ENCODE measurements at regions not wholly inside any gene's neighbourhood (a gene's known extent, or its start where the extent isn't known, plus 50 kb on each side); places are given as distances from the start of the nearest gene placed in this dataset.

- ATAC-seq (ENCODE audit: low FRiP score) (no peak), DNase-seq (no peak)
- H3K27me3 ChIP-seq (ENCODE audit: control insufficient read depth in 1 of 2, insufficient read depth in 2 of 2, low read length in 1 of 2): no peaks in the 10 kb centered on the region
- intact Hi-C loops (cut with DNase I): no loop called here
- no peaks in the 10 kb centered on the region for H3K9me3 ChIP-seq (ENCODE audit: control insufficient read depth, low read length)
- H3K4me1 ChIP-seq (ENCODE audit: control insufficient read depth in 1 of 2, insufficient read depth in 2 of 2, low read length in 2 of 2): no peaks in the 10 kb centered on the region
- H3K4me3 ChIP-seq (ENCODE audit: low read length in 2 of 2): no peak overlapping the region
- no peak overlapping the region for H3K27ac ChIP-seq (ENCODE audit: low read depth in 1 of 2, low read length in 2 of 2)
- H3K36me3 ChIP-seq (ENCODE audit: control insufficient read depth in 1 of 2, insufficient read depth in 2 of 2, low read length in 1 of 2): no peaks in the 10 kb centered on the region
Measured at GRCh38 chr1:78420688-78421087, 70.1 kb upstream of the PTGFR start.

- Histone ChIP-seq H3K36me3 (ENCODE audit: control insufficient read depth in 1 of 2, insufficient read depth in 2 of 2, low read length in 1 of 2) (no peaks in the 10 kb centered on the region), H3K4me3 (ENCODE audit: low read length in 2 of 2) (no peak overlapping the region), H3K27me3 (ENCODE audit: control insufficient read depth in 1 of 2, insufficient read depth in 2 of 2, low read length in 1 of 2) (no peaks in the 10 kb centered on the region), H3K9me3 (ENCODE audit: control insufficient read depth, low read length) (no peaks in the 10 kb centered on the region), H3K4me1 (ENCODE audit: control insufficient read depth in 1 of 2, insufficient read depth in 2 of 2, low read length in 2 of 2) (no peaks in the 10 kb centered on the region), H3K27ac (ENCODE audit: low read depth in 1 of 2, low read length in 2 of 2) (no peak overlapping the region)
- WGBS, 2 donors: 78 to 81% methylated on average over 5 of the region's 5 CpGs
- ATAC-seq (ENCODE audit: low FRiP score) (no peak), DNase-seq (no peak)
- intact Hi-C loops (cut with DNase I): no loop called here
Measured at GRCh38 chr1:78424720-78425119, 66.1 kb upstream of the PTGFR start.

- Histone ChIP-seq H3K27ac (ENCODE audit: low read depth in 1 of 2, low read length in 2 of 2) (no peak overlapping the region), H3K9me3 (ENCODE audit: control insufficient read depth, low read length) (no peaks in the 10 kb centered on the region), H3K4me3 (ENCODE audit: low read length in 2 of 2) (no peak overlapping the region), H3K4me1 (ENCODE audit: control insufficient read depth in 1 of 2, insufficient read depth in 2 of 2, low read length in 2 of 2) (no peaks in the 10 kb centered on the region), H3K36me3 (ENCODE audit: control insufficient read depth in 1 of 2, insufficient read depth in 2 of 2, low read length in 1 of 2) (no peaks in the 10 kb centered on the region), H3K27me3 (ENCODE audit: control insufficient read depth in 1 of 2, insufficient read depth in 2 of 2, low read length in 1 of 2) (no peaks in the 10 kb centered on the region)
- no peak for DNase-seq
- no peak for ATAC-seq (ENCODE audit: low FRiP score)
- 39 to 48% methylated on average over 4 of the region's 4 CpGs for WGBS, 2 donors
- intact Hi-C loops (cut with DNase I): no loop called here
Measured at GRCh38 chr1:78426408-78426807, 64.4 kb upstream of the PTGFR start.

GRCh38 chr1:78427506-78427905, 63.3 kb upstream of the PTGFR start:
- ATAC-seq (ENCODE audit: low FRiP score): no peak
- no peak overlapping the region for H3K27ac ChIP-seq (ENCODE audit: low read depth in 1 of 2, low read length in 2 of 2)
- H3K4me1 ChIP-seq (ENCODE audit: control insufficient read depth in 1 of 2, insufficient read depth in 2 of 2, low read length in 2 of 2): no peaks in the 10 kb centered on the region
- WGBS, 2 donors: 26% methylated on average over 2 of the region's 2 CpGs
- no peak overlapping the region for H3K4me3 ChIP-seq (ENCODE audit: low read length in 2 of 2)
- H3K36me3 ChIP-seq (ENCODE audit: control insufficient read depth in 1 of 2, insufficient read depth in 2 of 2, low read length in 1 of 2): no peaks in the 10 kb centered on the region
- DNase-seq: no peak
- intact Hi-C loops (cut with DNase I): no loop called here
- H3K27me3 ChIP-seq (ENCODE audit: control insufficient read depth in 1 of 2, insufficient read depth in 2 of 2, low read length in 1 of 2): no peaks in the 10 kb centered on the region
- H3K9me3 ChIP-seq (ENCODE audit: control insufficient read depth, low read length): no peaks in the 10 kb centered on the region

GRCh38 chr1:78432016-78432415, 58.8 kb upstream of the PTGFR start:
- H3K4me1 ChIP-seq (ENCODE audit: control insufficient read depth in 1 of 2, insufficient read depth in 2 of 2, low read length in 2 of 2): no peaks in the 10 kb centered on the region
- peaks cover 1% of the 10 kb centered on the region for H3K9me3 ChIP-seq (ENCODE audit: control insufficient read depth, low read length)
- WGBS, 2 donors: 60 to 67% methylated on average over 1 of the region's 1 CpG
- no peaks in the 10 kb centered on the region for H3K36me3 ChIP-seq (ENCODE audit: control insufficient read depth in 1 of 2, insufficient read depth in 2 of 2, low read length in 1 of 2)
- DNase-seq (no peak), ATAC-seq (ENCODE audit: low FRiP score) (no peak)
- no peak overlapping the region for H3K27ac ChIP-seq (ENCODE audit: low read depth in 1 of 2, low read length in 2 of 2)
- intact Hi-C loops (cut with DNase I): no loop called here
- H3K27me3 ChIP-seq (ENCODE audit: control insufficient read depth in 1 of 2, insufficient read depth in 2 of 2, low read length in 1 of 2): no peaks in the 10 kb centered on the region
- H3K4me3 ChIP-seq (ENCODE audit: low read length in 2 of 2): no peak overlapping the region

GRCh38 chr1:78434351-78434750, 56.4 kb upstream of the PTGFR start:
- no peak overlapping the region for H3K4me3 ChIP-seq (ENCODE audit: low read length in 2 of 2)
- DNase-seq (no peak), ATAC-seq (ENCODE audit: low FRiP score) (no peak)
- 84 to 87% methylated on average over 2 of the region's 2 CpGs for WGBS, 2 donors
- no peak overlapping the region for H3K27ac ChIP-seq (ENCODE audit: low read depth in 1 of 2, low read length in 2 of 2)
- peaks cover 1% of the 10 kb centered on the region for H3K9me3 ChIP-seq (ENCODE audit: control insufficient read depth, low read length)
- no peaks in the 10 kb centered on the region for H3K4me1 ChIP-seq (ENCODE audit: control insufficient read depth in 1 of 2, insufficient read depth in 2 of 2, low read length in 2 of 2)
- no peaks in the 10 kb centered on the region for H3K27me3 ChIP-seq (ENCODE audit: control insufficient read depth in 1 of 2, insufficient read depth in 2 of 2, low read length in 1 of 2)
- intact Hi-C loops (cut with DNase I): no loop called here
- H3K36me3 ChIP-seq (ENCODE audit: control insufficient read depth in 1 of 2, insufficient read depth in 2 of 2, low read length in 1 of 2): no peaks in the 10 kb centered on the region

GRCh38 chr1:78436961-78437360, 53.8 kb upstream of the PTGFR start:
- 49 to 65% methylated on average over 1 of the region's 1 CpG for WGBS, 2 donors

GRCh38 chr1:78437396-78437795, 53.4 kb upstream of the PTGFR start:
- Histone ChIP-seq H3K27me3 (ENCODE audit: control insufficient read depth in 1 of 2, insufficient read depth in 2 of 2, low read length in 1 of 2) (no peaks in the 10 kb centered on the region), H3K9me3 (ENCODE audit: control insufficient read depth, low read length) (peaks cover 4% of the 10 kb centered on the region), H3K4me3 (ENCODE audit: low read length in 2 of 2) (no peak overlapping the region), H3K36me3 (ENCODE audit: control insufficient read depth in 1 of 2, insufficient read depth in 2 of 2, low read length in 1 of 2) (no peaks in the 10 kb centered on the region), H3K27ac (ENCODE audit: low read depth in 1 of 2, low read length in 2 of 2) (no peak overlapping the region), H3K4me1 (ENCODE audit: control insufficient read depth in 1 of 2, insufficient read depth in 2 of 2, low read length in 2 of 2) (no peaks in the 10 kb centered on the region)
- no peak for ATAC-seq (ENCODE audit: low FRiP score)
- WGBS, 2 donors: 9 to 10% methylated on average over 5 of the region's 5 CpGs
- no peak for DNase-seq
- intact Hi-C loops (cut with DNase I): no loop called here

More at GRCh38 chr1:78436961-78437360, 53.8 kb upstream of the PTGFR start:
- intact Hi-C loops (cut with DNase I): no loop called here
- no peak overlapping the region for H3K27ac ChIP-seq (ENCODE audit: low read depth in 1 of 2, low read length in 2 of 2)
- H3K4me1 ChIP-seq (ENCODE audit: control insufficient read depth in 1 of 2, insufficient read depth in 2 of 2, low read length in 2 of 2): no peaks in the 10 kb centered on the region
- H3K27me3 ChIP-seq (ENCODE audit: control insufficient read depth in 1 of 2, insufficient read depth in 2 of 2, low read length in 1 of 2): no peaks in the 10 kb centered on the region
- DNase-seq (no peak), ATAC-seq (ENCODE audit: low FRiP score) (no peak)
- peaks cover 4% of the 10 kb centered on the region for H3K9me3 ChIP-seq (ENCODE audit: control insufficient read depth, low read length)
- H3K36me3 ChIP-seq (ENCODE audit: control insufficient read depth in 1 of 2, insufficient read depth in 2 of 2, low read length in 1 of 2): no peaks in the 10 kb centered on the region
- no peak overlapping the region for H3K4me3 ChIP-seq (ENCODE audit: low read length in 2 of 2)

- Histone ChIP-seq H3K4me1 (ENCODE audit: control insufficient read depth in 1 of 2, insufficient read depth in 2 of 2, low read length in 2 of 2) (no peaks in the 10 kb centered on the region), H3K27me3 (ENCODE audit: control insufficient read depth in 1 of 2, insufficient read depth in 2 of 2, low read length in 1 of 2) (no peaks in the 10 kb centered on the region), H3K4me3 (ENCODE audit: low read length in 2 of 2) (no peak overlapping the region), H3K9me3 (ENCODE audit: control insufficient read depth, low read length) (peaks cover 4% of the 10 kb centered on the region), H3K36me3 (ENCODE audit: control insufficient read depth in 1 of 2, insufficient read depth in 2 of 2, low read length in 1 of 2) (no peaks in the 10 kb centered on the region), H3K27ac (ENCODE audit: low read depth in 1 of 2, low read length in 2 of 2) (no peak overlapping the region)
- ATAC-seq (ENCODE audit: low FRiP score) (no peak), DNase-seq (no peak)
- intact Hi-C loops (cut with DNase I): no loop called here
- whole genome bisulfite sequencing, 2 donors: 79 to 82% methylated on average over 1 of the region's 1 CpG
Measured at GRCh38 chr1:78437941-78438340, 52.8 kb upstream of the PTGFR start.
